ENCODE measurements at regions not wholly inside any gene's neighbourhood (a gene's known extent, or its start where the extent isn't known, plus 50 kb on each side); places are given as distances from the start of the nearest gene placed in this dataset.

GRCh38 chr9:19914044-19914443 lies 125.2 kb upstream of the SLC24A2 start:
- TF ChIP-seq KLF16 (tag by site-specific recombination; IDR thresholded peaks at IDR 0.05) (no peak), CTCF (tag by site-specific recombination; IDR thresholded peaks at IDR 0.05) (no peak), ZNF121 (tag by site-specific recombination; IDR thresholded peaks at IDR 0.05) (no peak), ZSCAN18 (tag by site-specific recombination; IDR thresholded peaks at IDR 0.05) (no peak), ZBTB7A (tag by site-specific recombination; IDR thresholded peaks at IDR 0.05; ENCODE audit: low read depth) (no peak), ZNF169 (tag by site-specific recombination; IDR thresholded peaks at IDR 0.05) (no peak), ZSCAN4 (tag by site-specific recombination; IDR thresholded peaks at IDR 0.05) (no peak), ZNF585B (tag by site-specific recombination; IDR thresholded peaks at IDR 0.05) (no peak)

All from HEK293 (cell line).